HepG2 (cell line): ENCODE measurements at regions not wholly inside any gene's neighbourhood (a gene's known extent, or its start where the extent isn't known, plus 50 kb on each side); places are given as distances from the start of the nearest gene placed in this dataset.

Source experiments
- ATAC-seq: fragments of 200-7000 bp; cut with Tn5 transposase; 3 replicates; pipeline ENCODE4 v1.9.1; 2020; ENCODE audit warnings: mild to moderate bottlenecking, moderate library complexity
- BruUV-seq: library from RNA; stranded (reverse); fragments of 400-500 nt; replicated peaks from 2 replicates; lab custom pipeline; 2021; lab: Mats Ljungman, UMichigan
- CTCF ChIA-PET: fragments of 300-600 bp; formaldehyde crosslinking; extraction: SDS; loops from one replicate; lab custom pipeline; 2021; ENCODE audit warnings: low total read pairs, inconsistent platforms, low intra/inter-chr PET ratio; lab: Yijun Ruan, JAX
- POLR2A ChIA-PET: fragments of 350-600 bp; sonication (Branson Sonifier 250); formaldehyde crosslinking; loops from one replicate; lab custom pipeline; 2020; ENCODE audit warnings: antibody characterized with exemption, inconsistent platforms; lab: Yijun Ruan, JAX
- DNase-seq: peaks from one replicate; pipeline ENCODE4 v3.0.0-alpha.2; 2015; ENCODE audit warnings: low spot score
- FAIRE-seq: peaks from 3 replicates; lab custom pipeline; 2011; peaks lifted over from hg19 to GRCh38; lab: Jason Lieb, UNC
- H2AFZ ChIP-seq: one replicate; pipeline ENCODE4 v1.6.1; 2011; ENCODE audit warnings: low read length, inconsistent platforms
- H3K27ac ChIP-seq: fragments of 300-600 bp; 3 replicates; pipeline ENCODE4 v1.8.0; 2011; ENCODE audit warnings: mixed run types, mild to moderate bottlenecking, mixed read lengths, low read length, inconsistent platforms; ENCODE audit not compliant: insufficient read depth; ENCODE audit errors: extremely low read length
- H3K27me3 ChIP-seq, 2 experiments: fragments of 200-600 bp in 1 of 2; 2 replicates in 1 of 2; 3 replicates in 1 of 2; pipeline versions ENCODE4 v1.6.0 to v1.8.0; 2011; ENCODE audit warnings: low read length in 2 of 2, mild to moderate bottlenecking in 2 of 2, moderate library complexity in 2 of 2, inconsistent platforms in 1 of 2; ENCODE audit not compliant: insufficient read depth in 2 of 2, control insufficient read depth in 1 of 2
- H3K36me3 ChIP-seq, 2 experiments: fragments of 200-600 bp in 1 of 2; replicated peaks in 1 of 2; 2 replicates in 1 of 2; 3 replicates in 1 of 2; pipeline versions ENCODE4 v1.5.1 to v1.8.0; 2011; ENCODE audit warnings: low read length in 2 of 2, inconsistent platforms in 1 of 2; ENCODE audit not compliant: insufficient read depth in 2 of 2, control insufficient read depth in 1 of 2
- H3K4me1 ChIP-seq: 2 replicates; pipeline ENCODE4 v1.5.1; 2012; ENCODE audit warnings: low read length, inconsistent platforms; ENCODE audit not compliant: insufficient read depth
- H3K4me2 ChIP-seq: 2 replicates; pipeline ENCODE4 v1.6.0; 2011; ENCODE audit warnings: low read depth, low read length, inconsistent platforms
- H3K4me3 ChIP-seq, 3 experiments: fragments of 200-600 bp in 1 of 3; sonication (generic), shearing (Covaris generic) in 1 of 3; replicated peaks in 1 of 3; 2 replicates each; pipeline ENCODE4 v1.5.1; 2011 to 2016; ENCODE audit warnings: low read length in 3 of 3, inconsistent platforms in 2 of 3, low read depth in 2 of 3, mild to moderate bottlenecking in 2 of 3, control low read depth in 1 of 3, mixed read lengths in 1 of 3; ENCODE audit not compliant: insufficient read depth in 1 of 3
- H3K79me2 ChIP-seq: one replicate; pipeline ENCODE4 v1.6.1; 2011; ENCODE audit warnings: low read length, inconsistent platforms; ENCODE audit not compliant: insufficient read depth
- H3K9ac ChIP-seq: 2 replicates; pipeline ENCODE4 v1.6.0; 2011; ENCODE audit warnings: mild to moderate bottlenecking, low read depth, low read length, inconsistent platforms; ENCODE audit not compliant: insufficient read depth
- H3K9me3 ChIP-seq: 2 replicates; pipeline ENCODE4 v1.5.1; 2012; ENCODE audit warnings: mild to moderate bottlenecking, low read length
- H4K20me1 ChIP-seq: 2 replicates; pipeline ENCODE4 v1.6.0; 2011; ENCODE audit warnings: inconsistent platforms, mild to moderate bottlenecking, low read length, moderate library complexity; ENCODE audit not compliant: insufficient read depth
- CC2D1A ChIP-seq: sonication (generic); formaldehyde crosslinking; IDR thresholded peaks from 2 replicates; pipeline ENCODE4 v1.8.1; 2023; ENCODE audit warnings: mild to moderate bottlenecking, missing genetic modification reagents
- SRSF1 ChIP-seq: fragments of 200-400 bp; formaldehyde crosslinking; optimal IDR thresholded peaks from 2 replicates; pipeline ENCODE3; 2017; ENCODE audit warnings: mild to moderate bottlenecking, low read depth, low read length, moderate library complexity
- ZNF839 ChIP-seq: sonication (generic); formaldehyde crosslinking; IDR thresholded peaks from 2 replicates; pipeline ENCODE4 v1.4.0; 2020; ENCODE audit warnings: missing genetic modification reagents, mild to moderate bottlenecking, borderline replicate concordance
- WGBS: methylation state at CpG from one replicate; pipeline ENCODE4 v1.1.6; 2017; ENCODE audit warnings: low lambda C conversion rate; 5-methylcytosine and 5-hydroxymethylcytosine counted together
- in situ Hi-C: cut with HindIII; loops from 2 replicates; pipeline ENCODE4 v1.10.0; 2017; ENCODE audit warnings: low pct_unique_long_range_greater_than_20kb; ENCODE audit not compliant: extremely low pct_ligation_motif_present
- intact Hi-C: fragments of 100-400 bp; cut with micrococcal nuclease; formaldehyde crosslinking; loops from one replicate; pipeline ENCODE4 v1.10.0; 2022; ENCODE audit not compliant: unreplicated experiment
- TF ChIP-seq, protein P1 (sequence below), 2 experiments: sonication (generic) in 1 of 2; formaldehyde crosslinking in 1 of 2; IDR thresholded peaks; 2 replicates each; pipeline versions ENCODE4 v1.4.0 to v1.6.1; 2018 to 2020; ENCODE audit warnings: missing genetic modification reagents in 2 of 2, borderline replicate concordance in 1 of 2, low read depth in 1 of 2, mild to moderate bottlenecking in 1 of 2, missing biosample characterization in 1 of 2
- TF ChIP-seq, protein P2 (sequence below): IDR thresholded peaks from 2 replicates; pipeline ENCODE4 v1.6.1; 2016; ENCODE audit warnings: low read depth, borderline replicate concordance
- TF ChIP-seq, protein P3 (sequence below): sonication (generic); formaldehyde crosslinking; IDR thresholded peaks from 2 replicates; pipeline ENCODE4 v1.5.0; 2020; ENCODE audit warnings: mild to moderate bottlenecking, missing genetic modification reagents

DNA sequence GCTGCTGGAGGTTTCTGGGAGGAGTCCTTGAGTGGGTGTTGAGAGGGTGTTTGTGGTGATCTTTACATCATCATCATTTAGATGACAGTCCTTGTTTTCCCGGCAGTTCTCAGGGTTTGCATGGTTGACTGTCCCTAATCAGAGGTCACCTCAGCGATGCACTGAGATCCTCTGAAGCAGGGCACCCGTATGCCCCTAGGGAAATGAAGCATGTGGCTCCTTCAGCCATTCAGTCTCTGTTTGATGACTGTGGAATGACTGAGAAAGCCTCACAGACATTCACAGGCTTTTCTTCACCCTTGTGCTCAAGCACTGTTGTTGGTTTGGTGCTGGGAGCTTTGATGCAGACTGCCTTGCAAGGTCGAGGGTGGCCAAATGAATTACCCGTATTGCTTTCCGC, 474.7 kb downstream of the SPRY1 start (continued):
- TF ChIP-seq, protein P1, sequence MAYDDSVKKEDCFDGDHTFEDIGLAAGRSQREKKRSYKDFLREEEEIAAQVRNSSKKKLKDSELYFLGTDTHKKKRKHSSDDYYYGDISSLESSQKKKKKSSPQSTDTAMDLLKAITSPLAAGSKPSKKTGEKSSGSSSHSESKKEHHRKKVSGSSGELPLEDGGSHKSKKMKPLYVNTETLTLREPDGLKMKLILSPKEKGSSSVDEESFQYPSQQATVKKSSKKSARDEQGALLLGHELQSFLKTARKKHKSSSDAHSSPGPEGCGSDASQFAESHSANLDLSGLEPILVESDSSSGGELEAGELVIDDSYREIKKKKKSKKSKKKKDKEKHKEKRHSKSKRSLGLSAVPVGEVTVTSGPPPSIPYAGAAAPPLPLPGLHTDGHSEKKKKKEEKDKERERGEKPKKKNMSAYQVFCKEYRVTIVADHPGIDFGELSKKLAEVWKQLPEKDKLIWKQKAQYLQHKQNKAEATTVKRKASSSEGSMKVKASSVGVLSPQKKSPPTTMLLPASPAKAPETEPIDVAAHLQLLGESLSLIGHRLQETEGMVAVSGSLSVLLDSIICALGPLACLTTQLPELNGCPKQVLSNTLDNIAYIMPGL (CRISPR knock-in tag; IDR thresholded peaks at IDR 0.05; ENCODE audit: borderline replicate concordance in 1 of 2, low read depth in 1 of 2) = no peak
- TF ChIP-seq, all 625 proteins: peak for 0

DNA sequence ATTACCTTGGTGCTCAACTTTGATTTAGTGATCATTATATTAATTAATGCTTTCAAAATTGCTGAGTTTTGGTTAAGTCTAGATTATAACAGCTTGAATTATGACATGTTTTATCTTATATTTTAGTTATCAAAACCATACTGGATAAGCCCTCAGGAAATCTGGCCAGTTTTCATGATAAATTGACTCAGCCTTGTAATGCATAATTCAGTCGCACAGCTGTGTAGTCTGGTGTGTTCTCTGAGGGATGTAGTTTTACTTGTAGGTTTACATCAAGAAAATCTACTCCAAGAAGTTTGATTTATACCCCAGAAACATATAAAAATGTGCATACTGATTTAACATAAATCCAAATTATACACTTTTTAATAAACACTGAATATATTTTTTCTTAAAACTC, 477.5 kb downstream of the SPRY1 start:
- Histone ChIP-seq H3K36me3 (no peaks in the 10 kb centered on the region), H3K27me3 (no peaks in the 10 kb centered on the region), H3K9ac (no peak overlapping the region)
- ATAC-seq = no peak
- FAIRE-seq = no peak
- TF ChIP-seq, protein P2, sequence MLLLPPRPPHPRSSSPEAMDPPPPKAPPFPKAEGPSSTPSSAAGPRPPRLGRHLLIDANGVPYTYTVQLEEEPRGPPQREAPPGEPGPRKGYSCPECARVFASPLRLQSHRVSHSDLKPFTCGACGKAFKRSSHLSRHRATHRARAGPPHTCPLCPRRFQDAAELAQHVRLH (CRISPR knock-in tag) = no peak
- TF ChIP-seq CC2D1A (CRISPR knock-in tag) (no peak), SRSF1 (no peak), ZNF839 (CRISPR knock-in tag) (no peak)
- TF ChIP-seq, protein P3, sequence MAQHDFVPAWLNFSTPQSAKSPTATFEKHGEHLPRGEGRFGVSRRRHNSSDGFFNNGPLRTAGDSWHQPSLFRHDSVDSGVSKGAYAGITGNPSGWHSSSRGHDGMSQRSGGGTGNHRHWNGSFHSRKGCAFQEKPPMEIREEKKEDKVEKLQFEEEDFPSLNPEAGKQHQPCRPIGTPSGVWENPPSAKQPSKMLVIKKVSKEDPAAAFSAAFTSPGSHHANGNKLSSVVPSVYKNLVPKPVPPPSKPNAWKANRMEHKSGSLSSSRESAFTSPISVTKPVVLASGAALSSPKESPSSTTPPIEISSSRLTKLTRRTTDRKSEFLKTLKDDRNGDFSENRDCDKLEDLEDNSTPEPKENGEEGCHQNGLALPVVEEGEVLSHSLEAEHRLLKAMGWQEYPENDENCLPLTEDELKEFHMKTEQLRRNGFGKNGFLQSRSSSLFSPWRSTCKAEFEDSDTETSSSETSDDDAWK (CRISPR knock-in tag) = no peak
- TF ChIP-seq, all 625 proteins: peak for 0
- no peak overlapping the region for H2AFZ ChIP-seq
- no TSS peak for BruUV-seq
- intact Hi-C loops (no loop called here), in situ Hi-C loops (no loop called here)
- peaks cover 40% of the 10 kb centered on the region for H3K4me1 ChIP-seq
- H3K79me2 ChIP-seq = no peaks in the 10 kb centered on the region
- no peak for DNase-seq
- H4K20me1 ChIP-seq = no peaks in the 10 kb centered on the region
- no peak overlapping the region for H3K27ac ChIP-seq
- ChIA-PET CTCF (no interaction called here), POLR2A (no interaction called here)
- 95% methylated on average over 1 of the region's 1 CpG for WGBS
- H3K9me3 ChIP-seq = no peaks in the 10 kb centered on the region
- no peak overlapping the region for H3K4me2 ChIP-seq
- no peak overlapping the region for H3K4me3 ChIP-seq
